Cardiac muscle cell (in vitro differentiated cells and primary cell): ENCODE measurements at regions not wholly inside any gene's neighbourhood (a gene's known extent, or its start where the extent isn't known, plus 50 kb on each side); places are given as distances from the start of the nearest gene placed in this dataset.

Experiments
- DNase-seq, 2 donors: peaks; one replicate each; pipeline versions ENCODE4 v3.0.0 to v3.0.0-alpha.2; 2010 to 2017; ENCODE audit warnings: low read depth in 1 of 2, low spot score in 1 of 2
- H3K27ac ChIP-seq: fragments of 200-600 bp; sonication (generic); 2 replicates; pipeline ENCODE4 v1.5.1; 2016
- H3K27me3 ChIP-seq: fragments of 200-600 bp; sonication (generic); 2 replicates; pipeline ENCODE4 v1.6.0; 2016; ENCODE audit warnings: control low read depth
- H3K36me3 ChIP-seq: fragments of 200-600 bp; sonication (generic); 2 replicates; pipeline ENCODE4 v1.5.1; 2016; ENCODE audit warnings: control low read depth
- H3K4me1 ChIP-seq: fragments of 200-600 bp; sonication (generic); 2 replicates; pipeline ENCODE4 v1.8.1; 2017; ENCODE audit warnings: low read depth, mild to moderate bottlenecking, mixed run types
- H3K4me3 ChIP-seq: fragments of 200-600 bp; sonication (generic); 2 replicates; pipeline ENCODE4 v1.5.1; 2016; ENCODE audit warnings: mild to moderate bottlenecking
- H3K9me3 ChIP-seq: fragments of 200-600 bp; sonication (generic); 2 replicates; pipeline ENCODE4 v1.5.1; 2017; ENCODE audit warnings: low read depth, mild to moderate bottlenecking, control low read depth
- TF ChIP-seq, protein P1 (sequence below): IDR thresholded peaks from 2 replicates; pipeline ENCODE4 v1.5.1; 2012; ENCODE audit warnings: low read depth, mild to moderate bottlenecking, low read length

DNA sequence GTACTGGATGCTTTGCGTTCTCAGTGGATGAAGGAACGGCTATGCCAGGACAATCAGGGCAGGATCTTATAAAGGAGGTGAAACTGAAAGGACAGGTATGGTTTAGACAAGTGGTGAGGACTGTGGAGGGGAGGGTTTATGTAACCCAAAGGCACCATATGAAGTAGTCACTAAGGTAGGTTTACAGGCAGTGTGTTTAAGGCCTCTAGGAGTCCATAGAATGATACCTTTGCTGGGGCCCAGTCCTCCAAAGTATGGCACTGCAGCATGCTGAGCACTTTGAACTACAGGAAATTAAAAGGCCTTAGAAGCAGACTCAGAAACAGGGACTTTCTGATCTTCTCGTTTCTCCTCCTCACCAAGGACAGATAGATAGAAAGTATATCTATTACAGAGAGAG is 304.7 kb upstream of the USP25 start:
- Histone ChIP-seq H3K27me3 (no peaks in the 10 kb centered on the region), H3K36me3 (no peaks in the 10 kb centered on the region), H3K27ac (no peak overlapping the region), H3K9me3 (no peaks in the 10 kb centered on the region), H3K4me1 (no peaks in the 10 kb centered on the region), H3K4me3 (no peak overlapping the region)
- no peak for DNase-seq
- TF ChIP-seq, protein P1, sequence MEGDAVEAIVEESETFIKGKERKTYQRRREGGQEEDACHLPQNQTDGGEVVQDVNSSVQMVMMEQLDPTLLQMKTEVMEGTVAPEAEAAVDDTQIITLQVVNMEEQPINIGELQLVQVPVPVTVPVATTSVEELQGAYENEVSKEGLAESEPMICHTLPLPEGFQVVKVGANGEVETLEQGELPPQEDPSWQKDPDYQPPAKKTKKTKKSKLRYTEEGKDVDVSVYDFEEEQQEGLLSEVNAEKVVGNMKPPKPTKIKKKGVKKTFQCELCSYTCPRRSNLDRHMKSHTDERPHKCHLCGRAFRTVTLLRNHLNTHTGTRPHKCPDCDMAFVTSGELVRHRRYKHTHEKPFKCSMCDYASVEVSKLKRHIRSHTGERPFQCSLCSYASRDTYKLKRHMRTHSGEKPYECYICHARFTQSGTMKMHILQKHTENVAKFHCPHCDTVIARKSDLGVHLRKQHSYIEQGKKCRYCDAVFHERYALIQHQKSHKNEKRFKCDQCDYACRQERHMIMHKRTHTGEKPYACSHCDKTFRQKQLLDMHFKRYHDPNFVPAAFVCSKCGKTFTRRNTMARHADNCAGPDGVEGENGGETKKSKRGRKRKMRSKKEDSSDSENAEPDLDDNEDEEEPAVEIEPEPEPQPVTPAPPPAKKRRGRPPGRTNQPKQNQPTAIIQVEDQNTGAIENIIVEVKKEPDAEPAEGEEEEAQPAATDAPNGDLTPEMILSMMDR: no peak

DNA sequence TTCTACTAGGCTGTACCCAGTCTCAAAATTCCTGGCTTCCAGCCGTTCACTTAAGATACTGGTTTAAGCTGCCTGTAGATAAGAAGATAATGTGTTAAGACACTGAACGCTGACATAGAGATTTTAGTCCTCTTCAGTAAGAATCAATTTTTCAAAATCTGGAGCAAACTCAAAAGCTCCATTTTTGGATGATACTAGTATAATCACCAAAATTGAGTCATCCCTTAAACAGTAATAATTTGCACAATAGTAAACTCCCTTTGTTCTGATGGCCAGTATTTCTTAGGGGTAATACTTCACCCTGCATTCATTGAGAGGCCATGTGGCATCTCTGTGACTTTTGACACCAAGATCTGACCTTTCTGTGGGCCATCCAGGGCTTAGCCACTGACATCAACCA is 299.8 kb upstream of the USP25 start:
- Histone ChIP-seq H3K9me3 (no peaks in the 10 kb centered on the region), H3K27me3 (no peaks in the 10 kb centered on the region), H3K27ac (no peak overlapping the region), H3K36me3 (no peaks in the 10 kb centered on the region), H3K4me3 (no peak overlapping the region), H3K4me1 (no peaks in the 10 kb centered on the region)
- peak in 1 of 2 donors; percentile 23 for DNase-seq
- TF ChIP-seq, protein P1: no peak

DNA sequence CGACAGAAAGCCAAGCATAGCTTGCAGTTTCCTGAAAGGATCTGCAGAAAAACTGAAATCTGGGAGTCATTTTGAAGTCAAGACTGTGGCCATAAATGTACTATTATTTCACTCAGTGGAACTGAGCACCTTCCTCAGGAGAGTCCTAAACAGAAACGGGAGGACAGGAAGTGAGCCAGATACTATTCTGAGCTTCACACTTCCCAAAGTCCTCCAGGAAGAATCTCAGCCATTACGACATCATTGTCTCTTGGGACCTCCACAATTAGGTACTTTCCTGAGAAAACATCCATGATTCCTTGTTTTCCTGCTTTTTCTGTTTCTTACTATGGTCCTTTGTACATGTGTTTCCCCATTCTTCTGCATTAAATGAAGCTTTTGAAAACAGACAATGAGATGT is 299.2 kb upstream of the USP25 start:
- TF ChIP-seq, protein P1: no peak
- peak in 1 of 2 donors; percentile 58 for DNase-seq
- H3K27ac ChIP-seq: no peak overlapping the region
- no peaks in the 10 kb centered on the region for H3K9me3 ChIP-seq
- no peak overlapping the region for H3K4me3 ChIP-seq
- H3K4me1 ChIP-seq: no peaks in the 10 kb centered on the region
- no peaks in the 10 kb centered on the region for H3K27me3 ChIP-seq
- H3K36me3 ChIP-seq: no peaks in the 10 kb centered on the region

DNA sequence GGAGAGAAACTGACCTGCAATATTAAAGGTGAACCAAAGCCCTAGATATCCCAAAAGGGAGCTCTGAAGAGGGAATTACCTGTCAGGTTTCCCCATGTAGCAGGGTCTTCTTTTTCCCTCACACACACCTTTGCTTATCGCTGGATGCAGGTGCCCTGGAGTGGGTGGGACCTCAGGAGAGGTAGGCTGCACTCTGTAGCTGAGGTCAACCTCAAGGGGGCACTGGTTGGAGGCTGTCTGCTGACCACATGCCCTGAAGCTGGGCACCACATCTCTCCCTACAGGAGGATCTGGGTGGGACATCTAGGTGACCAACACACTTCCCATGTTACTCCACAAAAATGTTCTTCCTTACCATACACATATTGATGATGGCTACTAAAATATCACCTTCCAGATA is 298.7 kb upstream of the USP25 start:
- TF ChIP-seq, protein P1: no peak
- Histone ChIP-seq H3K4me3 (no peak overlapping the region), H3K27me3 (no peaks in the 10 kb centered on the region), H3K9me3 (no peaks in the 10 kb centered on the region), H3K36me3 (no peaks in the 10 kb centered on the region), H3K4me1 (no peaks in the 10 kb centered on the region), H3K27ac (no peak overlapping the region)
- no peak for DNase-seq

DNA sequence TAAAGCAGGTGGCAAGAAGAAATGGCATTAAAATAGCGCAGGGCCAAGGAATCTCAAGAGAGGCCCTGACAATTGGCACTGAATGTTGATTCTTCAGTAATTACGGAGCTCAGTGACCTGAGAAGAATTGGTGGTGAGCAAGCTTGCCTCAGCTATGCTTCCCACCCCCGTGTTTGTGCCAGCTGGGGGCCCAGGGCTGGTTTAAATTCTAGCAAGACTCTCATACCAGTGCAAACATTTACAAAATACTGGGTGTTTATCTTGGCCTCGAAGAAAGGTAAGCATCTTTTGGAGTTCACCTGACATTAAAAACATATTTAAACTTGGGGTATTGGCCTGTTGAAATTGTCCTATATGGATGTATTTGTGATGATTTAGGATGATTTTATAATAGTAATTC is 296.7 kb upstream of the USP25 start:
- Histone ChIP-seq H3K9me3 (no peaks in the 10 kb centered on the region), H3K4me1 (no peaks in the 10 kb centered on the region), H3K4me3 (no peak overlapping the region), H3K27me3 (no peaks in the 10 kb centered on the region), H3K27ac (no peak overlapping the region), H3K36me3 (no peaks in the 10 kb centered on the region)
- no peak for DNase-seq
- TF ChIP-seq, protein P1: no peak
